ENCODE measurements at regions not wholly inside any gene's neighbourhood (a gene's known extent, or its start where the extent isn't known, plus 50 kb on each side); places are given as distances from the start of the nearest gene placed in this dataset.

- H3K27ac Mint-ChIP-seq, result no peak overlapping the region
- no peak for TF ChIP-seq CTCF (conservative IDR thresholded peaks at IDR 0.05)
- no peaks in the 10 kb centered on the region for H3K4me1 Mint-ChIP-seq (ENCODE audit: unreplicated experiment)
- peaks cover 5% of the 10 kb centered on the region for H3K9me3 Mint-ChIP-seq
- H3K27me3 Mint-ChIP-seq, result no peaks in the 10 kb centered on the region
- no peaks in the 10 kb centered on the region for H3K36me3 Mint-ChIP-seq
- no peak for DNase-seq (ENCODE audit: extremely low spot score, unreplicated experiment)
- H3K4me3 Mint-ChIP-seq, result no peak overlapping the region
These were observed 427.4 kb upstream of the SLC8A1 start for GRCh38 chr2:40879305-40879704.

DNA sequence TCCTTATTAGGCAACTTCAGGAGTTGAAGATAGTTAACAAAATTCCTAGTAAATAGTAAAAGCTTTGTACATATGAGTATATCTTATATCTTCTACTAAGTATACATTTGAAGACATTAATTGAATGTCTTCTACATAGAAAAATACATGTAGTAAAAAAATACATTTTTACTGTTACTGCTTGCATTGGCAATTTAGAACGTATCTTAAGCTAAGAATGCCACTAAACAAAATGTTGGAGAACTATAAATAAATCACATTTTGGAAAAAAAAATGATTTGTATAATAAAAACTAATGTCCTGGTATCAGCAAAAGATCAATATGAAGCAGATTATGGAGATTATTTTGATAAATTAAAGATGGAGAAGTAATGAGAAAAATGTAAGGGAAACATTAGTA is 434.2 kb upstream of the SLC8A1 start:
- no peaks in the 10 kb centered on the region for H3K36me3 Mint-ChIP-seq
- H3K27me3 Mint-ChIP-seq, result no peaks in the 10 kb centered on the region
- DNase-seq (ENCODE audit: extremely low spot score, unreplicated experiment), result no peak
- H3K9me3 Mint-ChIP-seq, result peaks cover 18% of the 10 kb centered on the region
- no peaks in the 10 kb centered on the region for H3K4me1 Mint-ChIP-seq (ENCODE audit: unreplicated experiment)
- TF ChIP-seq CTCF (conservative IDR thresholded peaks at IDR 0.05), result no peak
- no peak overlapping the region for H3K4me3 Mint-ChIP-seq
- H3K27ac Mint-ChIP-seq, result no peak overlapping the region

- Mint-ChIP-seq H3K36me3 (no peaks in the 10 kb centered on the region), H3K27ac (no peak overlapping the region), H3K4me1 (ENCODE audit: unreplicated experiment) (no peaks in the 10 kb centered on the region), H3K9me3 (peaks cover 18% of the 10 kb centered on the region), H3K4me3 (no peak overlapping the region), H3K27me3 (no peaks in the 10 kb centered on the region)
- no peak for TF ChIP-seq CTCF (conservative IDR thresholded peaks at IDR 0.05)
- no peak for DNase-seq (ENCODE audit: extremely low spot score, unreplicated experiment)
These were observed 434.8 kb upstream of the SLC8A1 start for GRCh38 chr2:40886655-40887054.

DNA sequence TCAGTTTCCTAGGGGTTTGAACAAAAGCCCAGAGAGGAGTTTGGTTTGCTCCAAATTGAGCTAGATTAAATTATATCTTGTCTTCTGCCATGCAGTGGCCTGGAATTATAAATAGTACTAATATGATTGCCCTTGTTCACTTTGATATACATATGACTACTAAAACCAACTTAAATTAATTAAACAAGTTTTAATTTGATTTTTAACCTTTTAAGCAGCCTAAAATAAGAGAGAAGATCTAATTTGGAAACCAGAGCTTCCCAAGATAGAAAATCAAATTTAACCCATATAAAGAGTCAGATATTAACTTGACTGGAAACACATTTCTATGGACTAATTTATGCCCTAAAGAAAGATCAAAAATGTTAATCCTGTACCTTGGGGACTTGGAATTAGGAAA is 444.5 kb upstream of the SLC8A1 start:
- no peak for DNase-seq (ENCODE audit: extremely low spot score, unreplicated experiment)
- H3K27me3 Mint-ChIP-seq, result no peaks in the 10 kb centered on the region
- no peaks in the 10 kb centered on the region for H3K36me3 Mint-ChIP-seq
- TF ChIP-seq CTCF (conservative IDR thresholded peaks at IDR 0.05), result no peak
- no peak overlapping the region for H3K27ac Mint-ChIP-seq
- no peaks in the 10 kb centered on the region for H3K9me3 Mint-ChIP-seq
- H3K4me3 Mint-ChIP-seq, result no peak overlapping the region
- no peaks in the 10 kb centered on the region for H3K4me1 Mint-ChIP-seq (ENCODE audit: unreplicated experiment)

DNA sequence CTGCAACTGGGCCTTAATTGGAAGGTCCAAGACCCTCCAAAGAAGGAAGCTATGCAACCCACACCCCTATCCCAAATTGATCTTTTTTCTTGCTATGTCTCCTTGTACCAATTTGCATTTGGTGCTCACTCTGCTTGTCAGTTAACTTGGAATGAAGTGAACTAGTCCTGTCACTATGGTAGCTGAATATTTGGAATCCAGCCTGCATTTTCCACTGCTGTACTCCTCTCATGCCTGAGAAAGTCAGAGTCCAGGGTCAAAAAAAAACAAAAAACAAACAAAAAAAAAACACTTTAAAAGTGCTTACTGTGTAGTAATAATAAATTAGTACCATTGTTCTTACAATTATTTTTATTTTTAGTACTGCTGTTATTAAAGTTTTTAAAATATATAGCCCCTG is 462.8 kb upstream of the SLC8A1 start:
- Mint-ChIP-seq H3K9me3 (no peaks in the 10 kb centered on the region), H3K4me1 (ENCODE audit: unreplicated experiment) (no peaks in the 10 kb centered on the region), H3K27me3 (no peaks in the 10 kb centered on the region), H3K4me3 (no peak overlapping the region), H3K27ac (no peak overlapping the region), H3K36me3 (no peaks in the 10 kb centered on the region)
- no peak for DNase-seq (ENCODE audit: extremely low spot score, unreplicated experiment)
- TF ChIP-seq CTCF (conservative IDR thresholded peaks at IDR 0.05), result no peak

DNA sequence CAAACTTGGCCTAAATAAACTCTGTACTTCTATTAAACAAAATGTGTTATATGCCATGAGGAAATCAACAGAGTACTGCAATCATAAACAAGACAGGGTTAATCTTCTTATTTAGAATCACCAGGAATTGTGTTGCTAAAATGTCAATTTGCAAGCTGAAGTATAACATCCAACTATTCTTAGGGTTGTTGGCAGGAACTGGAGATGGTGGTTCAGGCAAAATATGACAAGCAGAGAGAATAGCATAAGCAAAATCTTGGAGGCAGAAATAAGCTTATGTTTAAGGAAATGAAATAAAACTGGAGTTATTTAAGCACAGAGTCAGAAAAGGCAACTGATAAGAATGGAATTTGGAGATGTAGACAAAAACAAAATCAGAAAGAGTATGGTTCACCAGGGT is 463.8 kb upstream of the SLC8A1 start:
- no peak for TF ChIP-seq CTCF (conservative IDR thresholded peaks at IDR 0.05)
- DNase-seq (ENCODE audit: extremely low spot score, unreplicated experiment), result no peak
- Mint-ChIP-seq H3K27ac (no peak overlapping the region), H3K27me3 (no peaks in the 10 kb centered on the region), H3K36me3 (no peaks in the 10 kb centered on the region), H3K4me1 (ENCODE audit: unreplicated experiment) (no peaks in the 10 kb centered on the region), H3K4me3 (no peak overlapping the region), H3K9me3 (no peaks in the 10 kb centered on the region)

Data from type B pancreatic cell (in vitro differentiated cells).